ENCODE measurements at regions not wholly inside any gene's neighbourhood (a gene's known extent, or its start where the extent isn't known, plus 50 kb on each side); places are given as distances from the start of the nearest gene placed in this dataset.

GRCh38 chrX:40503094-40503493 lies 77.7 kb upstream of the ATP6AP2 start:
- Histone ChIP-seq H3K4me3 (no peak overlapping the region), H3K9me3 (no peaks in the 10 kb centered on the region), H3K4me1 (peaks cover 6% of the 10 kb centered on the region; the same call in 1 of the 3 replicates), H3K27ac (no peak overlapping the region), H3K4me2 (no peak overlapping the region)
- FAIRE-seq, result no peak
- 93% methylated on average over 3 of the region's 3 CpGs for WGBS (ENCODE audit: missing lambda C conversion rate)
- TF ChIP-seq HOXA7 (CRISPR knock-in tag; IDR thresholded peaks at IDR 0.05) (no peak), ESRRA (IDR thresholded peaks at IDR 0.05; ENCODE audit: borderline replicate concordance, low read length) (no peak), GATA3 (IDR thresholded peaks at IDR 0.05; ENCODE audit: borderline replicate concordance) (no peak), RCOR1 (IDR thresholded peaks at IDR 0.05; ENCODE audit: low read depth, low read length) (no peak), MAFK (IDR thresholded peaks at IDR 0.05; ENCODE audit: partially characterized antibody) (no peak), NR3C1 (IDR thresholded peaks at IDR 0.05) (no peak), MAX (IDR thresholded peaks at IDR 0.05) (no peak), PBX3 (IDR thresholded peaks at IDR 0.05) (no peak), PHF8 (IDR thresholded peaks at IDR 0.05; ENCODE audit: borderline replicate concordance, low read depth) (no peak), SMC3 (IDR thresholded peaks at IDR 0.05) (no peak), RARB (CRISPR knock-in tag; IDR thresholded peaks at IDR 0.05) (no peak), NPAS2 (CRISPR knock-in tag; IDR thresholded peaks at IDR 0.05; ENCODE audit: borderline replicate concordance) (no peak), TFCP2L1 (CRISPR knock-in tag; IDR thresholded peaks at IDR 0.05) (no peak), RNF2 (IDR thresholded peaks at IDR 0.05; ENCODE audit: borderline replicate concordance, low read depth) (no peak), FOSL2 (IDR thresholded peaks at IDR 0.05) (no peak), FOSL2 (CRISPR knock-in tag; IDR thresholded peaks at IDR 0.05) (no peak), EP300 (IDR thresholded peaks at IDR 0.05) (no peak), CBX2 (IDR thresholded peaks at IDR 0.05; ENCODE audit: borderline replicate concordance, low read depth) (no peak), MYC (IDR thresholded peaks at IDR 0.05; ENCODE audit: borderline replicate concordance, low read length) (no peak), POLR2A (IDR thresholded peaks at IDR 0.05; ENCODE audit: low read length) (no peak), HOXB5 (CRISPR knock-in tag; IDR thresholded peaks at IDR 0.05) (no peak)
- ChIA-PET POLR2A (no interaction called here), CTCF (no interaction called here)
- no peak for DNase-seq (ENCODE audit: low read depth in 1 of 2, low spot score in 1 of 2)
- no peak for ATAC-seq

- H3K4me3 ChIP-seq, result no peak overlapping the region
- H3K27ac ChIP-seq, result no peak overlapping the region
- no peaks in the 10 kb centered on the region for H3K9me3 ChIP-seq
- TF ChIP-seq ZFP36 (IDR thresholded peaks at IDR 0.05; ENCODE audit: borderline replicate concordance, partially characterized antibody) (no peak), CTCF (IDR thresholded peaks at IDR 0.05) (no peak), MAFK (IDR thresholded peaks at IDR 0.05; ENCODE audit: partially characterized antibody) (no peak), BHLHE40 (IDR thresholded peaks at IDR 0.05; ENCODE audit: low read depth, low read length) (no peak), PHF8 (IDR thresholded peaks at IDR 0.05; ENCODE audit: borderline replicate concordance, low read depth) (no peak), KDM5A (IDR thresholded peaks at IDR 0.05) (no peak), HDAC2 (IDR thresholded peaks at IDR 0.05) (no peak), RAD21 (conservative IDR thresholded peaks at IDR 0.05 in 1 of 2, IDR thresholded peaks at IDR 0.05 in 1 of 2) (no peak), ATOH8 (CRISPR knock-in tag; IDR thresholded peaks at IDR 0.05; ENCODE audit: low read depth) (no peak), SMC3 (IDR thresholded peaks at IDR 0.05) (no peak), CEBPB (IDR thresholded peaks at IDR 0.05) (no peak), CBX8 (IDR thresholded peaks at IDR 0.05) (no peak), HOXB5 (CRISPR knock-in tag; IDR thresholded peaks at IDR 0.05) (no peak), SREBF2 (IDR thresholded peaks at IDR 0.05) (no peak), HMGXB4 (CRISPR knock-in tag; IDR thresholded peaks at IDR 0.05; ENCODE audit: borderline replicate concordance) (no peak), TP53 (CRISPR knock-in tag; IDR thresholded peaks at IDR 0.05) (no peak), BCL3 (IDR thresholded peaks at IDR 0.05) (no peak), PBX3 (IDR thresholded peaks at IDR 0.05) (no peak)
- ChIA-PET CTCF (no interaction called here), POLR2A (no interaction called here)
- DNase-seq (ENCODE audit: low read depth in 1 of 2, low spot score in 1 of 2) (no peak), ATAC-seq (no peak), FAIRE-seq (no peak)
- peaks cover 6% of the 10 kb centered on the region; the same call in 1 of the 3 replicates for H3K4me1 ChIP-seq
- no peak overlapping the region for H3K4me2 ChIP-seq
These were observed 78.1 kb upstream of the ATP6AP2 start for GRCh38 chrX:40502688-40503087.
